MM.1S (cell line): ENCODE measurements at regions not wholly inside any gene's neighbourhood (a gene's known extent, or its start where the extent isn't known, plus 50 kb on each side); places are given as distances from the start of the nearest gene placed in this dataset.

Experiments used
- CTCF ChIP-seq: fragments of 300-600 bp; sonication (generic); IDR thresholded peaks from 2 replicates; pipeline ENCODE4 v1.5.1; 2016; ENCODE audit warnings: antibody characterized with exemption, low read length, mixed read lengths
- EZH2phosphoT487 ChIP-seq: fragments of 300-600 bp; sonication (generic); IDR thresholded peaks from 2 replicates; pipeline ENCODE4 v1.6.1; 2018; ENCODE audit warnings: antibody characterized with exemption, low read length

- no peak for TF ChIP-seq CTCF
- TF ChIP-seq EZH2phosphoT487, result no peak
Observed at GRCh38 chr5:174552428-174552827, 172.0 kb upstream of the MSX2 start.
